C4-2B (cell line): ENCODE measurements at regions not wholly inside any gene's neighbourhood (a gene's known extent, or its start where the extent isn't known, plus 50 kb on each side); places are given as distances from the start of the nearest gene placed in this dataset.
"Not testable (repeated sequence)": the region's sequence is repeated elsewhere in the genome, so short reads cannot be mapped to it uniquely, and the experiment has no call there.

Source experiments
- H3K27ac ChIP-seq: fragments of 450-650 bp; 2 replicates; pipeline ENCODE4 v1.5.1; 2017
- CTCF ChIP-seq: fragments of 450-650 bp; conservative IDR thresholded peaks from 2 replicates; pipeline ENCODE4 v1.5.1; 2017; ENCODE audit warnings: mild to moderate bottlenecking
- ZFX ChIP-seq: fragments of 450-650 bp; IDR thresholded peaks from 2 replicates; pipeline ENCODE4 v1.6.1; 2017

GRCh38 chr10:47161465-47161864 is 138.5 kb upstream of the GDF10 start:
- no peak for TF ChIP-seq ZFX
- no peak for TF ChIP-seq CTCF
- no peak overlapping the region for H3K27ac ChIP-seq

GRCh38 chr10:47164126-47164799 is 135.7 kb upstream of the GDF10 start:
- TF ChIP-seq CTCF (no peak), ZFX (no peak)
- no peak overlapping the region for H3K27ac ChIP-seq

- H3K27ac ChIP-seq = no peak overlapping the region
- TF ChIP-seq CTCF = no peak
- no peak for TF ChIP-seq ZFX
Observed at GRCh38 chr10:47164800-47165128, 135.2 kb upstream of the GDF10 start.

GRCh38 chr10:47165168-47165710 is 134.8 kb upstream of the GDF10 start:
- no peak for TF ChIP-seq CTCF
- no peak for TF ChIP-seq ZFX
- H3K27ac ChIP-seq = no peak overlapping the region

GRCh38 chr10:47165711-47166404 is 134.1 kb upstream of the GDF10 start:
- H3K27ac ChIP-seq = no peak overlapping the region
- no peak for TF ChIP-seq CTCF
- no peak for TF ChIP-seq ZFX

- no peak overlapping the region for H3K27ac ChIP-seq
- no peak for TF ChIP-seq ZFX
- no peak for TF ChIP-seq CTCF
Observed at GRCh38 chr10:47166405-47166777, 133.6 kb upstream of the GDF10 start.

GRCh38 chr10:47166808-47167581 is 133.0 kb upstream of the GDF10 start:
- H3K27ac ChIP-seq = not testable (repeated sequence)
